Psoas muscle (tissue), 7 donors: ENCODE measurements at regions not wholly inside any gene's neighbourhood (a gene's known extent, or its start where the extent isn't known, plus 50 kb on each side); places are given as distances from the start of the nearest gene placed in this dataset.

Experiments
- ATAC-seq, 4 donors: fragments of 200-7000 bp; cut with Tn5 transposase; one replicate each; pipeline ENCODE4 v1.9.1; 2020; ENCODE audit warnings: moderate library complexity in 3 of 4, mild to moderate bottlenecking in 2 of 4
- DNase-seq, 2 donors: peaks; one replicate each; pipeline ENCODE4 v3.0.0-alpha.2; 2020
- H3K27ac ChIP-seq: fragments of 200-600 bp; one replicate; pipeline ENCODE4 v1.8.0; 2022
- H3K27me3 ChIP-seq, 3 donors: fragments of 200-600 bp in 1 of 3; one replicate each; pipeline versions ENCODE4 v1.6.1 to v1.8.0; 2013 to 2022; ENCODE audit warnings: low read length in 2 of 3, mild to moderate bottlenecking in 2 of 3, moderate library complexity in 1 of 3; ENCODE audit not compliant: insufficient read depth in 3 of 3
- H3K36me3 ChIP-seq, 2 donors: fragments of 200-600 bp in 1 of 2; one replicate each; pipeline versions ENCODE4 v1.6.1 to v1.8.0; 2013 to 2022; ENCODE audit warnings: low read depth in 1 of 2, mild to moderate bottlenecking in 1 of 2, moderate library complexity in 1 of 2; ENCODE audit not compliant: insufficient read depth in 1 of 2
- H3K4me1 ChIP-seq: fragments of 200-600 bp; one replicate; pipeline ENCODE4 v1.8.0; 2022
- H3K4me3 ChIP-seq: fragments of 200-600 bp; one replicate; pipeline ENCODE4 v1.8.0; 2022; ENCODE audit warnings: mild to moderate bottlenecking
- H3K9me3 ChIP-seq: fragments of 200-600 bp; one replicate; pipeline ENCODE4 v1.8.0; 2022
- CTCF ChIP-seq: fragments of 200-600 bp; IDR thresholded peaks from one replicate; pipeline ENCODE4 v1.8.0; 2022; ENCODE audit warnings: antibody characterized with exemption
- WGBS, 3 donors: extraction: QIAGEN DNeasy Blood & Tissue Kit; methylation state at CpG; one replicate each; pipeline versions ENCODE4 v1.1.6 to v1.1.7; 2013; 5-methylcytosine and 5-hydroxymethylcytosine counted together
- intact Hi-C, 2 donors: fragments of 100-400 bp; cut with DNase I; formaldehyde crosslinking; loops; one replicate each; pipeline versions ENCODE4 v1.11.0 to v1.14.2; 2022
- donor health status: healthy with polysubstance abuse.
- donor health status: DM: no; HTN: no; CAD: no; lungs with moderate emphysema.
- donor health status: Bipolar disorder and iron deficiency.
- donor health status: healthy.
- donor health status: DM: yes; HTN: yes; CAD: no.
- donor health status: DM: no; HTN: no; CAD: no.
- donor health status: DM: yes; HTN: yes; CAD: no.

DNA sequence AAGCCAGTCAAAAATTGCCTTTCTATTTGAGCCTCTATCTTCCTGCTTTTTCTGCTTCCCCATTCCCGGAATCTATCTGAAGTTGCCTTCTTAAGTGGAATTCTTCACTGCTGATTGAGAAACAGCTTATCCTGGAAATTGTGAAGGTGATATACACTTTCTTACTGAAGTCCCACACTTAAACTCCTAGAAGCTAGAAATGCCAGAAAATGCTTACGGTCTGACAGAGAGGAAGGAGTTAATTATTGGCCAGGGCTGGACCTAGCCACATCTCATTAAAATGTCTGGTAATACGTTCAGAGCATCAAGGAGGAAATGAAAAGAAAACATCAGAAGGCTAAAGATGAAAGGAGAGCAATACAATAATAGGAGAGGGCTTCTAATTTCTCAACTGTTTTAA is 292.5 kb upstream of the SNX7 start:
- intact Hi-C loops: no loop called here
- no peak overlapping the region for H3K4me3 ChIP-seq
- WGBS, 3 donors: 61 to 62% (median 61%) methylated on average over 3 of the region's 3 CpGs
- no peaks in the 10 kb centered on the region for H3K27me3 ChIP-seq
- no peaks in the 10 kb centered on the region for H3K4me1 ChIP-seq
- no peaks in the 10 kb centered on the region for H3K36me3 ChIP-seq
- no peak for ATAC-seq
- no peaks in the 10 kb centered on the region for H3K9me3 ChIP-seq
- no peak for TF ChIP-seq CTCF
- DNase-seq: no peak
- no peak overlapping the region for H3K27ac ChIP-seq

DNA sequence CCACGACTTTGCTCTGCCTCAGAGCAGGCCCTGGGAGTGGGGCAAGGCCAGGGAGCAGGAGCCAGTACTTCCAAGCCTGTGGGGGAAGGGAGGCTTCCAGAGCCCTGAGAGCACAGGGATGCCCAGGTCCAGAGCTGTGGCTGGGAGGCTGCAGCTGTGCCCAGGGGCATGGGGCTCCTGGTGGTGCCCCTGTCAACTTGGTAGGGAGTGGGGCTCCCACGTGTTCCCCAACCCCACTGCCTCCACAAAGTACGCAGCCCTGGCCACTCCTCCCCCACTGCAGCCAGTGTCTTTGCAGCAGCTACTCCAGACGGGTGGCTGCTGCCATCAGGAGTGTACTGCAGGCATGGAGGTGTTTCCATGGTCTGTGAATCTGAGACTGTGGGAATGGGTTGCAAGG is 294.1 kb upstream of the SNX7 start:
- DNase-seq: peak in 1 of 2 donors; percentile 42
- no peak overlapping the region for H3K4me3 ChIP-seq
- WGBS, 3 donors: 47 to 83% (median 69%) methylated on average over 2 to 4 of the region's 4 CpGs
- peak in 1 of 4 donors; percentile 11 for ATAC-seq
- H3K27ac ChIP-seq: no peak overlapping the region
- H3K9me3 ChIP-seq: no peaks in the 10 kb centered on the region
- no peaks in the 10 kb centered on the region for H3K4me1 ChIP-seq
- no peaks in the 10 kb centered on the region for H3K36me3 ChIP-seq
- no peak for TF ChIP-seq CTCF
- intact Hi-C loops: no loop called here
- H3K27me3 ChIP-seq: no peaks in the 10 kb centered on the region

GRCh38 chr1:98366343-98366742 is 295.2 kb upstream of the SNX7 start:
- intact Hi-C loops: no loop called here
- WGBS, 3 donors: 86 to 96% (median 90%) methylated on average over 3 of the region's 3 CpGs
- DNase-seq (no peak), ATAC-seq (no peak)
- no peak for TF ChIP-seq CTCF
- no peak overlapping the region for H3K4me3 ChIP-seq
- no peak overlapping the region for H3K27ac ChIP-seq
- no peaks in the 10 kb centered on the region for H3K36me3 ChIP-seq
- no peaks in the 10 kb centered on the region for H3K27me3 ChIP-seq
- no peaks in the 10 kb centered on the region for H3K4me1 ChIP-seq
- H3K9me3 ChIP-seq: no peaks in the 10 kb centered on the region

GRCh38 chr1:98364544-98364943 is 297.0 kb upstream of the SNX7 start:
- ATAC-seq (no peak), DNase-seq (no peak)
- Histone ChIP-seq H3K36me3 (no peaks in the 10 kb centered on the region), H3K4me1 (no peaks in the 10 kb centered on the region), H3K27ac (no peak overlapping the region), H3K9me3 (no peaks in the 10 kb centered on the region), H3K4me3 (no peak overlapping the region), H3K27me3 (no peaks in the 10 kb centered on the region)
- no peak for TF ChIP-seq CTCF
- intact Hi-C loops: no loop called here
- 97 to 100% (median 100%) methylated on average over 1 of the region's 1 CpG for WGBS, 3 donors

DNA sequence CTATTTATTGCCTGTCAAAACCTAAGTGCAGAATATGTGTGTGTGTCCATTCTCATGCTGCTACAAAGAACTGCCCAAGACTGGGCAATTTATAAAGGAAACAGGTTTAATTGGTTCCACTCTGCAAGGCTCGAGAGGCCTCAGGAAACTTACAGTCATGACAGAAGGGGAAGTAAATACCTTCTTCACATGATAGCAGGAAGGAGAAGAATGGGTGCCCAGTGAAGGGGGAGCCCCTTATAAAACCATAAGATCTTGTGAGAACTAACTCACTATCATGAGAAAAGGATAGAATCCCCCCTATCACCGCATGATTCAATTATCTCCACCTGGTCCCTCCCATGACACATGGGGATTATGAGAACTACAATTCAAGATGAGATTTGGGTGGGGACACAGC is 300.7 kb upstream of the SNX7 start:
- 81 to 89% (median 81%) methylated on average over 2 of the region's 2 CpGs for WGBS, 3 donors
- Histone ChIP-seq H3K27ac (no peak overlapping the region), H3K9me3 (no peaks in the 10 kb centered on the region), H3K36me3 (no peaks in the 10 kb centered on the region), H3K27me3 (no peaks in the 10 kb centered on the region), H3K4me3 (no peak overlapping the region), H3K4me1 (no peaks in the 10 kb centered on the region)
- no peak for ATAC-seq
- no peak for DNase-seq
- TF ChIP-seq CTCF: no peak
- intact Hi-C loops: no loop called here
